Testis (tissue), 2 donors: ENCODE measurements at regions not wholly inside any gene's neighbourhood (a gene's known extent, or its start where the extent isn't known, plus 50 kb on each side); places are given as distances from the start of the nearest gene placed in this dataset.

ENCODE experiments used
- CTCF ChIP-seq, 3 experiments: fragments of 450-650 bp in 2 of 3; fragments of 200-600 bp in 1 of 3; sonication (generic) in 1 of 3; IDR thresholded peaks; one replicate each; pipeline ENCODE4 v1.5.1; 2016 to 2019; ENCODE audit warnings: antibody characterized with exemption in 3 of 3, mild to moderate bottlenecking in 2 of 3, moderate library complexity in 1 of 3
- POLR2A ChIP-seq: fragments of 450-650 bp; IDR thresholded peaks from one replicate; pipeline ENCODE4 v1.6.1; 2017; ENCODE audit warnings: antibody characterized with exemption, mild to moderate bottlenecking, moderate library complexity

DNA sequence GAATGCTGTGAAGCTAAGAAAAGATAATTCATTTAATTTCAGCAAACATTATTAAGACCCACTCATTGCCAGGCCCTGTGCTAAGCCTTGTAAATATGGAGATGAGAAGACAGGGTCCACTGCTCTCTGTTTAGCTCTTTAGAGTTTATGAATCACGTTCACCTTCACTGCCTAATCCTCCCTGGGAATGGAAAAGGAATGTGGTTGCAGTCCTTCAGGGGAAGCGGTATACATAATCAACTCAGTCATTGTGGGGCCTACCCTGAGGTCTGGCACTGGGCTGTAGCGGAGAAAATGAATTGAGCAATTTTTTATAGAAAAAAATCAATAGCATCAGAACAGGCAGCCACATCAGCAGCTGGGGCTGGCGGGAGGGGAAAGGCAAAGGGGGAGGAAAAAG lies 412.1 kb upstream of the NFIA start:
- no peak for TF ChIP-seq CTCF (IDR thresholded peaks at IDR 0.05)
- TF ChIP-seq POLR2A, result no peak
